ENCODE measurements at regions not wholly inside any gene's neighbourhood (a gene's known extent, or its start where the extent isn't known, plus 50 kb on each side); places are given as distances from the start of the nearest gene placed in this dataset.

DNA sequence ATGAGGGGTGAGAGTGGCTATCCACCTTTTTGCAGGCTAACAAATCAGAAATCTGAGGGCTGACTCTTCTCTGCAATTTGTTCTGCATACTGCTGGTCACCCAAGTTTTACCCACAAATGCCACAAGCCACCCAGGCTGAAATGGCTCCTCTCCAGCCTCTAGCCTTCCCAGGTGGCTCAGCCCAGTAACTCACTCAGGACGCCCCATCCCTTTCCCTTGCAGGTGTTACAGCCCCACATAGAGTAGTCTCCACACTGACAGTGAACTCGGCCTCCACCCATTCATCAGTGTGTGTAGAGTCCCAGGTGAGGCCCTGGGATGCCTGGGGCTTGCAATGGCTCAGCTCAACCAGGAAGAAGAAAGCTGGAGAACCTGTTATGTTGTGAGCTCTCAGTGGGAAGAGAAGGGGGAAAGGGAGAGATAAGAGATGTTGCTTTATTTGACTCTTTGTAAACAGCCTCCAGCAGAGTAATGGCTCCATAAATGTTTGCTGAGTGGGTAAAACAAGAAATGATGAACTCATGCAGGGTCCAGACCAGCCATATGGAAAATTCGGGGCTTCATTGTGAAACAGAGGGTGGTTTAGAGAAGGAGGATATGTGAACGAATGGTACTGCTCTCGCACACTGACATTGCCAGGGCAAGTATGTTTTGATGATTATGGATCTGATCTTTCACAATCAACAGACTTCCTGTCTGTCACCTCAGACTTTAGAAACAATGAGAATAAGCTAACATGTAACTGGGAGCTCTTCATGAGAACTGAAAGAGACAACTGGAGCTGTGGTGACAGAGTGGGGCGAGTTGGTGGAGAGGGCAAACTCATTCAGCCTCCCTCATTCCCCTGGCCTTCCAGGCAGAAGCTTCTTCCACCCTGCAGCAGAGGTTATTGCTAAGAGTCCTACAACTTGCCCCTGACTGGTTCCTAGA is 74.2 kb upstream of the RFC3 start:
- no peak for DNase-seq
- Histone ChIP-seq H3K27ac (no peak overlapping the region), H3K4me3 (no peak overlapping the region), H3K9ac (ENCODE audit: low read depth in 2 of 2, low read length in 2 of 2) (no peak overlapping the region), H3K36me3 (no peaks in the 10 kb centered on the region), H3K27me3 (no peaks in the 10 kb centered on the region), H3K4me1 (no peaks in the 10 kb centered on the region), H3K9me3 (no peaks in the 10 kb centered on the region)
- intact Hi-C loops (cut with DNase I) = no loop called here
- TF ChIP-seq, protein P1, sequence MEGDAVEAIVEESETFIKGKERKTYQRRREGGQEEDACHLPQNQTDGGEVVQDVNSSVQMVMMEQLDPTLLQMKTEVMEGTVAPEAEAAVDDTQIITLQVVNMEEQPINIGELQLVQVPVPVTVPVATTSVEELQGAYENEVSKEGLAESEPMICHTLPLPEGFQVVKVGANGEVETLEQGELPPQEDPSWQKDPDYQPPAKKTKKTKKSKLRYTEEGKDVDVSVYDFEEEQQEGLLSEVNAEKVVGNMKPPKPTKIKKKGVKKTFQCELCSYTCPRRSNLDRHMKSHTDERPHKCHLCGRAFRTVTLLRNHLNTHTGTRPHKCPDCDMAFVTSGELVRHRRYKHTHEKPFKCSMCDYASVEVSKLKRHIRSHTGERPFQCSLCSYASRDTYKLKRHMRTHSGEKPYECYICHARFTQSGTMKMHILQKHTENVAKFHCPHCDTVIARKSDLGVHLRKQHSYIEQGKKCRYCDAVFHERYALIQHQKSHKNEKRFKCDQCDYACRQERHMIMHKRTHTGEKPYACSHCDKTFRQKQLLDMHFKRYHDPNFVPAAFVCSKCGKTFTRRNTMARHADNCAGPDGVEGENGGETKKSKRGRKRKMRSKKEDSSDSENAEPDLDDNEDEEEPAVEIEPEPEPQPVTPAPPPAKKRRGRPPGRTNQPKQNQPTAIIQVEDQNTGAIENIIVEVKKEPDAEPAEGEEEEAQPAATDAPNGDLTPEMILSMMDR (IDR thresholded peaks at IDR 0.05) = no peak

DNA sequence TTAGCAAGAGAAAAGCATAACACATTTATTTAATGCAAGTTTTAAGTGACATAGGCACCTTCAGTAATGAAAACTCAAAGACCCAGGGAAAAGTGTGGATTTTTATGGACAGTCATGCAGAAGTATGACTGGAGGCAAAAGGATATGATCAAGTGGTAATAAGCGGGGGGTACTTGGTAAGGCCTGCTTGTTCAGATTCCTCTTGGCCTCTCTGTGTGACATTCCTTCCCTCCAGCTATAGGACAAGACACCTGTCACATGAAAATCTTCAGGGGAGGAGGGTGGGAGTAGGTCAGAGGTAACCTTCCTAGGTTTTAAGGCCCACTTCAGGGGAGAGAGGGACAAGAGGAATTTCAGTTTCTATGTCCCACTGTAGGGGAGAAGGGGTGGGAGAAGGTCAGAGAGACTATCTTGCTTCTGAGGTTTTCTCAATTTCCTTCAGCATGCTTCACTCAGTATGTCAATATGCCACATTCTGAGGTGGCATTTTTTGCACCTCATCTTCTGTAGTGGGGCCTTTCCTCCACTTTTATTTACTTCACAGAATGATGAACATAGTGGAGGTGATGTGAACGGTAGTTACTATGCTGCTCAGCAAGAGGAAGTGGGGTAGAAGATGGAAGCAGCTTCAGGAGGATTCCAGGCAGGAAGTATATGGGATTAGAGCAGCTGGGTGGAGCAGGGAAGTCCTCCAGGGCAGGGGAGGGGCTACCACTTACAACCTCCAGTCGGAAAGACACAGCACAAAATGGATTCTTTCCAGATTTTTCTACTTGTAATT is 73.2 kb upstream of the RFC3 start:
- H3K27me3 ChIP-seq = no peaks in the 10 kb centered on the region
- intact Hi-C loops (cut with DNase I) = no loop called here
- no peak overlapping the region for H3K4me3 ChIP-seq
- no peaks in the 10 kb centered on the region for H3K36me3 ChIP-seq
- TF ChIP-seq, protein P1 (IDR thresholded peaks at IDR 0.05) = no peak
- H3K4me1 ChIP-seq = no peaks in the 10 kb centered on the region
- no peak for DNase-seq
- H3K9ac ChIP-seq (ENCODE audit: low read depth in 2 of 2, low read length in 2 of 2) = no peak overlapping the region
- H3K9me3 ChIP-seq = no peaks in the 10 kb centered on the region
- H3K27ac ChIP-seq = no peak overlapping the region

DNA sequence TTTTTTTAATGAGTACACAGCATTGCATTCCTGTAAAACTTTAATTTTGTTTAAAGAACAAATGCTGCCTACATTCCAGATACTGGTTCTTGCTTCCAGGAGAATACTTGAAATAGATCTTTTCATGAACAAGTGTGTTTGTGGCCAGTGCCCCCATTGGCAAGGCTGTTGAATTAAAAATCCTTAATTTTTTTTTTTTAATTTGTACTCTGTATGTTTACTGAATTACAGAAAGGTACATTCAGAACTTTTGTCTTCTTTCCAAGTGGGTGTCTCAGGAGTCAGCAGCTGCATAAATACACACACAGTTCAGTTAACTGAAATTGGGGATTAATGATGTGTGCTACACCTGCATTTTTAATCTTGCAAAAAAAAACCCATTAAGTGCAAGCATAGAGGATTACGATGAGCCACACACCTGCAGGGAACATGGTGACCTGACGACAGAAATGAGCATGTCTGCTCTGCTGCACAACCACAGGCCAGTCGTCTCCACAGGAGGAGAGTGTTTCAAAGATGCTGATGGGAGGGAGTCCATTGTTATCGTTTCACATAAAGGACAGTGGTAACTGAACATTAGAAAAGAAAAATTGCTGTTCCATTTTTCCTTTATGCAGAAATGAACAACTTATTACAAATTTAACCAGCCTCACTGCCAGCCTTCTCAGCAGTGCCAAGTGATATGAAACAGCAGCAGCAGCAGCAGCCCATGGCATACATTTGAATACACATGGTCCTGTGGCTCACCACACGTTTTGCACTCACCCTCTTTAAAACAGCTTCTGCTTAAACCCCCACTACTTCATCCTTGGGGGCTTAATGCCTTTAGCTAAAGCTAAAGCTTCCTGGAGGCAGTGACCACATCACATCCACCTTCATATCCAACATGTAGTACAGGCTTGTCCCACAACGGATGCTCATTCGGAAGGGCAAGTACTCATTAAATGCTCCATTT is 72.3 kb upstream of the RFC3 start:
- H3K36me3 ChIP-seq = no peaks in the 10 kb centered on the region
- H3K27ac ChIP-seq = no peak overlapping the region
- intact Hi-C loops (cut with DNase I) = no loop called here
- DNase-seq = no peak
- H3K27me3 ChIP-seq = no peaks in the 10 kb centered on the region
- H3K9ac ChIP-seq (ENCODE audit: low read depth in 2 of 2, low read length in 2 of 2) = no peak overlapping the region
- H3K4me3 ChIP-seq = no peak overlapping the region
- no peaks in the 10 kb centered on the region for H3K9me3 ChIP-seq
- TF ChIP-seq, protein P1 (IDR thresholded peaks at IDR 0.05) = no peak
- no peaks in the 10 kb centered on the region for H3K4me1 ChIP-seq

DNA sequence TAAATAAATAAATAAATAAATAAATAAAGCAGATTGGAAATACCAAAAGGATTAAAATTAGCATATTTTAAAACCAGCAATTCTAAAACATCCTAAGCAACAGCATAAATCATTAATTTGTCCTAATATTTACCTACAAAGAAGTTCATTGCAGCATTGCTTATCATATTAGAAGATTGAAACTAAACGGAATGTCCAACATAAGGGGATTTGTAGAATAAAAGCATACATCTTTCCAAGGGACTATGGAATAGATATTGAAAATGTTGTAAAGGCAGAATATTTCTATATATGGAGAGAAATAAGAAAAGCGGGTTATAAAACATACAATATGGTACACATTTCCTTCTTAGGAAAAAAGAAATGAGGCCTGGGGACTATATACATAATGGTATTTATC is 71.1 kb upstream of the RFC3 start:
- DNase-seq = no peak
- intact Hi-C loops (cut with DNase I) = no loop called here
- no peaks in the 10 kb centered on the region for H3K4me1 ChIP-seq
- no peaks in the 10 kb centered on the region for H3K36me3 ChIP-seq
- TF ChIP-seq, protein P1 (IDR thresholded peaks at IDR 0.05) = no peak
- no peaks in the 10 kb centered on the region for H3K9me3 ChIP-seq
- no peaks in the 10 kb centered on the region for H3K27me3 ChIP-seq
- H3K4me3 ChIP-seq = no peak overlapping the region
- no peak overlapping the region for H3K9ac ChIP-seq (ENCODE audit: low read depth in 2 of 2, low read length in 2 of 2)
- no peak overlapping the region for H3K27ac ChIP-seq

DNA sequence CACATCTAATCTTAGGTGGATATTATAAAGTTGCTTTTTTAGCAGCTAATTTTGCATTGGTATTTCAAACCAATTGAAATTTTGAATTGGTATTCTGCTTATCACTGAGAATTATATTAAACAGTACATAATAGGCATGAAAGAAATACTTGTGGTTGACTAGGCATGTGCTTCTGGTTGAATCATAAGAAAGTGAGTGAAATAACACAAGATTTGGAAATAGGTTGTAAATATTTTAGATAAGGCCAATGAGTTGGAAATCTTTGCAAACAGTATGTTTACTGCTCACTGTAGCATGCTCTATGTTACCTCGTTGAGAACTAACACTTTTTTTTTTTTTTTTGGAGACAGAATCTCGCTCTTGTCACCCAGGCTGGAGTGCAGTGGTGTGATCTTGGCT is 66.8 kb upstream of the RFC3 start:
- TF ChIP-seq, protein P1 (IDR thresholded peaks at IDR 0.05) = no peak
- Histone ChIP-seq H3K4me1 (no peaks in the 10 kb centered on the region), H3K9ac (ENCODE audit: low read depth in 2 of 2, low read length in 2 of 2) (no peak overlapping the region), H3K9me3 (no peaks in the 10 kb centered on the region), H3K4me3 (no peak overlapping the region), H3K27me3 (no peaks in the 10 kb centered on the region), H3K36me3 (no peaks in the 10 kb centered on the region), H3K27ac (no peak overlapping the region)
- intact Hi-C loops (cut with DNase I) = no loop called here
- no peak for DNase-seq
